Fibroblast of lung (primary cell): ENCODE measurements at regions not wholly inside any gene's neighbourhood (a gene's known extent, or its start where the extent isn't known, plus 50 kb on each side); places are given as distances from the start of the nearest gene placed in this dataset.

ENCODE experiments used
- DNase-seq, 2 donors: peaks; one replicate each; pipeline versions ENCODE4 v3.0.0 to v3.0.0-alpha.2; 2010; ENCODE audit warnings: low read depth in 2 of 2
- H2AFZ ChIP-seq: 2 replicates; pipeline ENCODE4 v1.5.1; 2012; ENCODE audit warnings: low read length, control low read depth, inconsistent platforms
- H3K27ac ChIP-seq: 2 replicates; pipeline ENCODE4 v1.5.1; 2011; ENCODE audit warnings: low read length, control low read depth; ENCODE audit not compliant: insufficient read depth
- H3K27me3 ChIP-seq: 2 replicates; pipeline ENCODE4 v1.5.1; 2011; ENCODE audit warnings: mild to moderate bottlenecking, low read length; ENCODE audit not compliant: control insufficient read depth, insufficient read depth
- H3K36me3 ChIP-seq: 2 replicates; pipeline ENCODE4 v1.5.1; 2011; ENCODE audit warnings: low read length; ENCODE audit not compliant: control insufficient read depth, insufficient read depth
- H3K4me1 ChIP-seq: 2 replicates; pipeline ENCODE4 v1.5.1; 2011; ENCODE audit warnings: low read length; ENCODE audit not compliant: control insufficient read depth, insufficient read depth; ENCODE audit errors: extremely low read depth
- H3K4me2 ChIP-seq: 2 replicates; pipeline ENCODE4 v1.5.1; 2011; ENCODE audit warnings: low read length, control low read depth; ENCODE audit not compliant: insufficient read depth; ENCODE audit errors: extremely low read depth
- H3K4me3 ChIP-seq, 4 experiments: fragments of 200-600 bp in 1 of 4; sonication (generic) in 1 of 4; replicated peaks in 1 of 4; 2 replicates each; pipeline ENCODE4 v1.5.1; 2011 to 2016; ENCODE audit warnings: low read length in 4 of 4, low read depth in 3 of 4, mild to moderate bottlenecking in 3 of 4, control low read depth in 2 of 4, inconsistent platforms in 1 of 4, mixed read lengths in 1 of 4; ENCODE audit not compliant: insufficient read depth in 1 of 4; ENCODE audit errors: control extremely low read depth in 1 of 4
- H3K79me2 ChIP-seq: 2 replicates; pipeline ENCODE4 v1.5.1; 2012; ENCODE audit warnings: mild to moderate bottlenecking, low read length, inconsistent platforms; ENCODE audit not compliant: control insufficient read depth, insufficient read depth
- H3K9ac ChIP-seq: 2 replicates; pipeline ENCODE4 v1.5.1; 2011; ENCODE audit warnings: mild to moderate bottlenecking, low read length, control low read depth; ENCODE audit not compliant: insufficient read depth
- H3K9me3 ChIP-seq: 2 replicates; pipeline ENCODE4 v1.5.1; 2012; ENCODE audit warnings: low read depth, low read length; ENCODE audit not compliant: control insufficient read depth, insufficient read depth
- H4K20me1 ChIP-seq: 2 replicates; pipeline ENCODE4 v1.5.1; 2011; ENCODE audit warnings: low read length; ENCODE audit not compliant: control insufficient read depth, insufficient read depth; ENCODE audit errors: extremely low read depth
- EZH2 ChIP-seq: IDR thresholded peaks from 2 replicates; pipeline ENCODE4 v1.5.1; 2012; ENCODE audit warnings: low read length, control low read depth, mild to moderate bottlenecking; ENCODE audit errors: missing control alignments
- TF ChIP-seq, protein P1 (sequence below), 2 donors: IDR thresholded peaks in 1 of 2; conservative IDR thresholded peaks in 1 of 2; 1 replicate in 1 of 2; 2 replicates in 1 of 2; pipeline ENCODE4 v1.5.1; 2011 to 2012; ENCODE audit warnings: low read length in 2 of 2, control low read depth in 1 of 2, inconsistent platforms in 1 of 2, low read depth in 1 of 2, mild to moderate bottlenecking in 1 of 2

- Histone ChIP-seq H3K27me3 (no peaks in the 10 kb centered on the region), H3K4me3 (no peak overlapping the region), H3K27ac (no peak overlapping the region), H3K4me1 (no peaks in the 10 kb centered on the region), H3K4me2 (no peak overlapping the region), H3K9ac (no peak overlapping the region), H2AFZ (no peak overlapping the region), H3K79me2 (no peaks in the 10 kb centered on the region), H4K20me1 (no peaks in the 10 kb centered on the region), H3K36me3 (no peaks in the 10 kb centered on the region), H3K9me3 (no peaks in the 10 kb centered on the region)
- TF ChIP-seq EZH2 = no peak
- TF ChIP-seq, protein P1, sequence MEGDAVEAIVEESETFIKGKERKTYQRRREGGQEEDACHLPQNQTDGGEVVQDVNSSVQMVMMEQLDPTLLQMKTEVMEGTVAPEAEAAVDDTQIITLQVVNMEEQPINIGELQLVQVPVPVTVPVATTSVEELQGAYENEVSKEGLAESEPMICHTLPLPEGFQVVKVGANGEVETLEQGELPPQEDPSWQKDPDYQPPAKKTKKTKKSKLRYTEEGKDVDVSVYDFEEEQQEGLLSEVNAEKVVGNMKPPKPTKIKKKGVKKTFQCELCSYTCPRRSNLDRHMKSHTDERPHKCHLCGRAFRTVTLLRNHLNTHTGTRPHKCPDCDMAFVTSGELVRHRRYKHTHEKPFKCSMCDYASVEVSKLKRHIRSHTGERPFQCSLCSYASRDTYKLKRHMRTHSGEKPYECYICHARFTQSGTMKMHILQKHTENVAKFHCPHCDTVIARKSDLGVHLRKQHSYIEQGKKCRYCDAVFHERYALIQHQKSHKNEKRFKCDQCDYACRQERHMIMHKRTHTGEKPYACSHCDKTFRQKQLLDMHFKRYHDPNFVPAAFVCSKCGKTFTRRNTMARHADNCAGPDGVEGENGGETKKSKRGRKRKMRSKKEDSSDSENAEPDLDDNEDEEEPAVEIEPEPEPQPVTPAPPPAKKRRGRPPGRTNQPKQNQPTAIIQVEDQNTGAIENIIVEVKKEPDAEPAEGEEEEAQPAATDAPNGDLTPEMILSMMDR (conservative IDR thresholded peaks at IDR 0.05 in 1 of 2, IDR thresholded peaks at IDR 0.05 in 1 of 2; ENCODE audit: low read depth in 1 of 2, low read length in 2 of 2) = no peak
- DNase-seq = no peak
These were observed 86.2 kb upstream of the RPS6KA3 start for GRCh38 chrX:20352935-20353336.

DNA sequence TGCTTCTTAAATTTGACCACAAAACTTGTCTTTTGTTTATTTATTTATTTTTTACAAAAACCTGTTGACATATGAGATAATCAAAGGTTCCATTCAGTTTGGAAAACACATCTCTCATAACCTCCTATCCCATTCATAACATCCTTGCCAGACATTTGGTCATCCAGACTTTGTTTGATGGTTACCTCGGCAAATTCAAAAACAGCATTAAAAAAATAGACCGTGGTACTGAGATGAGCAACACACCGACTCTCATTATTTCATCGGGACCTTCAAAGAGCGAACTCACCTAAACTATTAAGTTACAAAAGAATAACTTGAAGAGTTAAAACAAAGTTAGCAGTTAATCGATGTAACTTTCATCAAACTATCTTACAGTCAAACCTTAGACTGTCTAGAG is 85.8 kb upstream of the RPS6KA3 start:
- H3K27me3 ChIP-seq = no peaks in the 10 kb centered on the region
- no peaks in the 10 kb centered on the region for H3K4me1 ChIP-seq
- DNase-seq = no peak
- H3K4me3 ChIP-seq = no peak overlapping the region
- H3K9ac ChIP-seq = no peak overlapping the region
- H4K20me1 ChIP-seq = no peaks in the 10 kb centered on the region
- no peak for TF ChIP-seq EZH2
- TF ChIP-seq, protein P1 (conservative IDR thresholded peaks at IDR 0.05 in 1 of 2, IDR thresholded peaks at IDR 0.05 in 1 of 2; ENCODE audit: low read depth in 1 of 2, low read length in 2 of 2) = no peak
- no peaks in the 10 kb centered on the region for H3K36me3 ChIP-seq
- no peaks in the 10 kb centered on the region for H3K79me2 ChIP-seq
- no peak overlapping the region for H2AFZ ChIP-seq
- H3K27ac ChIP-seq = no peak overlapping the region
- H3K9me3 ChIP-seq = no peaks in the 10 kb centered on the region
- no peak overlapping the region for H3K4me2 ChIP-seq

GRCh38 chrX:20350596-20350995 is 83.9 kb upstream of the RPS6KA3 start:
- DNase-seq = no peak
- TF ChIP-seq, protein P1 (conservative IDR thresholded peaks at IDR 0.05 in 1 of 2, IDR thresholded peaks at IDR 0.05 in 1 of 2; ENCODE audit: low read depth in 1 of 2, low read length in 2 of 2) = no peak
- Histone ChIP-seq H3K36me3 (no peaks in the 10 kb centered on the region), H4K20me1 (no peaks in the 10 kb centered on the region), H3K4me3 (no peak overlapping the region), H3K9me3 (no peaks in the 10 kb centered on the region), H2AFZ (no peak overlapping the region), H3K27ac (no peak overlapping the region), H3K9ac (no peak overlapping the region), H3K4me2 (no peak overlapping the region), H3K79me2 (no peaks in the 10 kb centered on the region), H3K27me3 (no peaks in the 10 kb centered on the region), H3K4me1 (no peaks in the 10 kb centered on the region)
